ENCODE measurements at regions not wholly inside any gene's neighbourhood (a gene's known extent, or its start where the extent isn't known, plus 50 kb on each side); places are given as distances from the start of the nearest gene placed in this dataset.

DNA sequence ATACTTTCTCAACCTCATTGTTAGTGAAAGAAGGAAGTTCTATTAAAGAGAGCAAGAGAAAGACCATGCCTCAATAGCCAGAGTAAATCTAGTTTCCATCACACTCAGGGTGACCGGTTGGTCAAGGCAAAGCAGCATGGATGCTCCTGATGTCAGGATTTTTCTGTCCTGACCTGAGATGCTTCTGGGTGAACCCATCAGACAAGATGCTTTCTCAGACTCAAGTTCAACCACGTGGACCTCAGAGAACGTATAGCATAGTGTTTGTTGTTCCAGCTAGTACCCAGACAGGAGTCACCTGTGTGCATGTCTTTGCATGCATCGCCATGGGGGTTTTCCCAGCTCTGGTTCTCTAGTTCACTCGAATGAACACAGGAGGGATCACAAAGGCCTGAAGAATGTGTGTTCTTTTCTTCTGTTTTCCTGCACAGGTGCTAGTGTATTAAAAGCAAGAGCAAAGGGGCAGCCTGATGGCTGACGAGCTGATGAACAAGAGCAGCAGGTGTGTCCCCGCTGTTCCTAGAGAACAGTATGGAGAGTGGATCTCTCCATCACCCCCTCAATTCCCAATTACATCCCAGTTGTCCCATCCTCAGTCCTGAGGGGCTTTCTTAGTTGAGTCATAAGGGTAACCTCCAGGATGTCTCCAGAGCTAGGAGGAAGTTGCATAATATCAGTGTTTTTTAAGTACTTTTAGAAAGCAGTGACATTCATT is 110.5 kb upstream of the ENPP6 start (continued):
- TF ChIP-seq MEF2B (IDR thresholded peaks at IDR 0.05; ENCODE audit: partially characterized antibody, poor library complexity, severe bottlenecking): peak; percentile 42
- no peak for TF ChIP-seq RFX5 (IDR thresholded peaks at IDR 0.05; ENCODE audit: low read depth, low read length)
- TF ChIP-seq CEBPB (IDR thresholded peaks at IDR 0.05; ENCODE audit: borderline replicate concordance in 1 of 2, low read depth in 2 of 2, low read length in 2 of 2): no peak; a peak in 1 of 4 replicates
- peak; percentile 98 for TF ChIP-seq EED (IDR thresholded peaks at IDR 0.05; ENCODE audit: low read depth)
- peak; percentile 78 for TF ChIP-seq RUNX3 (IDR thresholded peaks at IDR 0.05; ENCODE audit: low read length)
- TF ChIP-seq, protein P1, sequence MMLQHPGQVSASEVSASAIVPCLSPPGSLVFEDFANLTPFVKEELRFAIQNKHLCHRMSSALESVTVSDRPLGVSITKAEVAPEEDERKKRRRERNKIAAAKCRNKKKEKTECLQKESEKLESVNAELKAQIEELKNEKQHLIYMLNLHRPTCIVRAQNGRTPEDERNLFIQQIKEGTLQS (IDR thresholded peaks at IDR 0.05; ENCODE audit: borderline replicate concordance, extremely low read depth, low read depth, low read length): no peak
- TF ChIP-seq DPF2 (IDR thresholded peaks at IDR 0.05): peak; percentile 80
- TF ChIP-seq NFIC (IDR thresholded peaks at IDR 0.05; ENCODE audit: low read depth, low read length): peak; percentile 95
- TF ChIP-seq BACH1 (IDR thresholded peaks at IDR 0.05; ENCODE audit: borderline replicate concordance): no peak
- peak; percentile 96 for TF ChIP-seq IKZF1 (conservative IDR thresholded peaks at IDR 0.05)
- no peak for TF ChIP-seq KAT2A (conservative IDR thresholded peaks at IDR 0.05; ENCODE audit: control insufficient read depth, low read depth, low read length)
- TF ChIP-seq JUND (IDR thresholded peaks at IDR 0.05; ENCODE audit: low read depth, low read length): no peak
- TF ChIP-seq, protein P2, sequence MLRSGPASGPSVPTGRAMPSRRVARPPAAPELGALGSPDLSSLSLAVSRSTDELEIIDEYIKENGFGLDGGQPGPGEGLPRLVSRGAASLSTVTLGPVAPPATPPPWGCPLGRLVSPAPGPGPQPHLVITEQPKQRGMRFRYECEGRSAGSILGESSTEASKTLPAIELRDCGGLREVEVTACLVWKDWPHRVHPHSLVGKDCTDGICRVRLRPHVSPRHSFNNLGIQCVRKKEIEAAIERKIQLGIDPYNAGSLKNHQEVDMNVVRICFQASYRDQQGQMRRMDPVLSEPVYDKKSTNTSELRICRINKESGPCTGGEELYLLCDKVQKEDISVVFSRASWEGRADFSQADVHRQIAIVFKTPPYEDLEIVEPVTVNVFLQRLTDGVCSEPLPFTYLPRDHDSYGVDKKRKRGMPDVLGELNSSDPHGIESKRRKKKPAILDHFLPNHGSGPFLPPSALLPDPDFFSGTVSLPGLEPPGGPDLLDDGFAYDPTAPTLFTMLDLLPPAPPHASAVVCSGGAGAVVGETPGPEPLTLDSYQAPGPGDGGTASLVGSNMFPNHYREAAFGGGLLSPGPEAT (IDR thresholded peaks at IDR 0.05; ENCODE audit: low read depth): peak; percentile 97
- TF ChIP-seq, protein P3, sequence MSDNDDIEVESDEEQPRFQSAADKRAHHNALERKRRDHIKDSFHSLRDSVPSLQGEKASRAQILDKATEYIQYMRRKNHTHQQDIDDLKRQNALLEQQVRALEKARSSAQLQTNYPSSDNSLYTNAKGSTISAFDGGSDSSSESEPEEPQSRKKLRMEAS (IDR thresholded peaks at IDR 0.05; ENCODE audit: low read depth, low read length): peak; percentile 81
- TF ChIP-seq, protein P4, sequence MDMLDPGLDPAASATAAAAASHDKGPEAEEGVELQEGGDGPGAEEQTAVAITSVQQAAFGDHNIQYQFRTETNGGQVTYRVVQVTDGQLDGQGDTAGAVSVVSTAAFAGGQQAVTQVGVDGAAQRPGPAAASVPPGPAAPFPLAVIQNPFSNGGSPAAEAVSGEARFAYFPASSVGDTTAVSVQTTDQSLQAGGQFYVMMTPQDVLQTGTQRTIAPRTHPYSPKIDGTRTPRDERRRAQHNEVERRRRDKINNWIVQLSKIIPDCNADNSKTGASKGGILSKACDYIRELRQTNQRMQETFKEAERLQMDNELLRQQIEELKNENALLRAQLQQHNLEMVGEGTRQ (IDR thresholded peaks at IDR 0.05; ENCODE audit: borderline replicate concordance, low read depth, low read length): peak; percentile 27; the same call in 1 of the 2 replicates
- TF ChIP-seq CBFB (IDR thresholded peaks at IDR 0.05; ENCODE audit: low read depth): 0 out of 2 replicates have a peak, but pooled peaks have one; percentile 19
- TF ChIP-seq SIN3A (IDR thresholded peaks at IDR 0.05; ENCODE audit: low read depth, low read length): no peak
- TF ChIP-seq RELA (IDR thresholded peaks at IDR 0.05; ENCODE audit: borderline replicate concordance, partially characterized antibody): peak; percentile 87
- no peak for TF ChIP-seq MTA3 (IDR thresholded peaks at IDR 0.05; ENCODE audit: borderline replicate concordance, low read length)
- TF ChIP-seq SREBF1 (IDR thresholded peaks at IDR 0.05; ENCODE audit: low read length): no peak
- peak; percentile 19 for TF ChIP-seq SP1 (IDR thresholded peaks at IDR 0.05; ENCODE audit: low read depth, low read length)
- TF ChIP-seq SMC3 (IDR thresholded peaks at IDR 0.05; ENCODE audit: borderline replicate concordance, low read length): peak; percentile 19; the same call in 1 of the 2 replicates
- TF ChIP-seq, protein P5, sequence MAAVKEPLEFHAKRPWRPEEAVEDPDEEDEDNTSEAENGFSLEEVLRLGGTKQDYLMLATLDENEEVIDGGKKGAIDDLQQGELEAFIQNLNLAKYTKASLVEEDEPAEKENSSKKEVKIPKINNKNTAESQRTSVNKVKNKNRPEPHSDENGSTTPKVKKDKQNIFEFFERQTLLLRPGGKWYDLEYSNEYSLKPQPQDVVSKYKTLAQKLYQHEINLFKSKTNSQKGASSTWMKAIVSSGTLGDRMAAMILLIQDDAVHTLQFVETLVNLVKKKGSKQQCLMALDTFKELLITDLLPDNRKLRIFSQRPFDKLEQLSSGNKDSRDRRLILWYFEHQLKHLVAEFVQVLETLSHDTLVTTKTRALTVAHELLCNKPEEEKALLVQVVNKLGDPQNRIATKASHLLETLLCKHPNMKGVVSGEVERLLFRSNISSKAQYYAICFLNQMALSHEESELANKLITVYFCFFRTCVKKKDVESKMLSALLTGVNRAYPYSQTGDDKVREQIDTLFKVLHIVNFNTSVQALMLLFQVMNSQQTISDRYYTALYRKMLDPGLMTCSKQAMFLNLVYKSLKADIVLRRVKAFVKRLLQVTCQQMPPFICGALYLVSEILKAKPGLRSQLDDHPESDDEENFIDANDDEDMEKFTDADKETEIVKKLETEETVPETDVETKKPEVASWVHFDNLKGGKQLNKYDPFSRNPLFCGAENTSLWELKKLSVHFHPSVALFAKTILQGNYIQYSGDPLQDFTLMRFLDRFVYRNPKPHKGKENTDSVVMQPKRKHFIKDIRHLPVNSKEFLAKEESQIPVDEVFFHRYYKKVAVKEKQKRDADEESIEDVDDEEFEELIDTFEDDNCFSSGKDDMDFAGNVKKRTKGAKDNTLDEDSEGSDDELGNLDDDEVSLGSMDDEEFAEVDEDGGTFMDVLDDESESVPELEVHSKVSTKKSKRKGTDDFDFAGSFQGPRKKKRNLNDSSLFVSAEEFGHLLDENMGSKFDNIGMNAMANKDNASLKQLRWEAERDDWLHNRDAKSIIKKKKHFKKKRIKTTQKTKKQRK (IDR thresholded peaks at IDR 0.05; ENCODE audit: low read depth, low read length): no peak
- no peak for TF ChIP-seq SRF (IDR thresholded peaks at IDR 0.05; ENCODE audit: low read depth in 2 of 2, low read length in 2 of 2)
- TF ChIP-seq PAX5 (IDR thresholded peaks at IDR 0.05; ENCODE audit: borderline replicate concordance, low read depth, low read length): peak; percentile 83
- peak; percentile 95 for TF ChIP-seq CBX5 (IDR thresholded peaks at IDR 0.05; ENCODE audit: low read depth)
